ENCODE measurements at regions not wholly inside any gene's neighbourhood (a gene's known extent, or its start where the extent isn't known, plus 50 kb on each side); places are given as distances from the start of the nearest gene placed in this dataset.

DNA sequence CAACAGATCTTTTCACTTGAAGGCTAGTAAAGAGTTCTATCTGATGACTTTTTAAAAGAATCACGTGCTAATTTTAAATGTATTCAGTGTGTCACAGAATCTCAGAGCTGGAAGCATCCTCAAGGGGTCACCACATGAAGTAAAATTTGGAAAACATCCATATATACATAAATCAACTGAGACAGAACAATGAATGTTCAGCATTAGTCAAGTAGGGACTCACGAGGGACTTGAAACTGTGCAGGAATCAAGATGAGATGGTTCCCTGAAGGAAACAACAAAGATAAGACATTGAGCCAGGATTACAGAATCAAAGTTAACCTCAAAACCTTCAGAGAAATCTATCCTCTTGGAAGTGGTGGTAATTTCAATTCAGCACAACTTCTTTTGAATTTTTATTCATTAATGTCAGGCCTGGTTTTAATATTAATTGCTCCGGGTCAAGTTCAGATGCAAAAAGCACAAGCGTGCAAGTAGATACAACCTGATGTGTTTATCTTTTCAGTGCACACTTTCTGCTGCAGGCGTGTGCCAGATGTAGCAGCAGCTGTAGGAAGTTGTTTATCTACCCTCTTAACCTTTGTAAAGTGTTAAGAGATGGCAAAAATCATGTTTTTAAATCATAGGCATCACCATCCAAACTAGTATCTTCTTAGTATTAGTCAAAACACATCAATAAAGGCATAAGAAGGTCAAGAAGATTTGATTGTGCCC, 87.7 kb upstream of the SRD5A3 start:
- TF ChIP-seq POLR2A (IDR thresholded peaks at IDR 0.05), result no peak
- TF ChIP-seq, protein P1, sequence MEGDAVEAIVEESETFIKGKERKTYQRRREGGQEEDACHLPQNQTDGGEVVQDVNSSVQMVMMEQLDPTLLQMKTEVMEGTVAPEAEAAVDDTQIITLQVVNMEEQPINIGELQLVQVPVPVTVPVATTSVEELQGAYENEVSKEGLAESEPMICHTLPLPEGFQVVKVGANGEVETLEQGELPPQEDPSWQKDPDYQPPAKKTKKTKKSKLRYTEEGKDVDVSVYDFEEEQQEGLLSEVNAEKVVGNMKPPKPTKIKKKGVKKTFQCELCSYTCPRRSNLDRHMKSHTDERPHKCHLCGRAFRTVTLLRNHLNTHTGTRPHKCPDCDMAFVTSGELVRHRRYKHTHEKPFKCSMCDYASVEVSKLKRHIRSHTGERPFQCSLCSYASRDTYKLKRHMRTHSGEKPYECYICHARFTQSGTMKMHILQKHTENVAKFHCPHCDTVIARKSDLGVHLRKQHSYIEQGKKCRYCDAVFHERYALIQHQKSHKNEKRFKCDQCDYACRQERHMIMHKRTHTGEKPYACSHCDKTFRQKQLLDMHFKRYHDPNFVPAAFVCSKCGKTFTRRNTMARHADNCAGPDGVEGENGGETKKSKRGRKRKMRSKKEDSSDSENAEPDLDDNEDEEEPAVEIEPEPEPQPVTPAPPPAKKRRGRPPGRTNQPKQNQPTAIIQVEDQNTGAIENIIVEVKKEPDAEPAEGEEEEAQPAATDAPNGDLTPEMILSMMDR (IDR thresholded peaks at IDR 0.05 in 4 of 5, conservative IDR thresholded peaks at IDR 0.05 in 1 of 5), result no peak
